Stimulated activated CD4-positive, alpha-beta T cell treated with anti-CD3 and anti-CD28 coated beads, Interleukin-15, amount 100 ng/mL, for 24 hours (primary cell): ENCODE measurements at regions not wholly inside any gene's neighbourhood (a gene's known extent, or its start where the extent isn't known, plus 50 kb on each side); places are given as distances from the start of the nearest gene placed in this dataset.

Experiments
- DNase-seq: peaks from one replicate; pipeline ENCODE4 v3.0.0-alpha.2; 2020

- no peak for DNase-seq
Observed at GRCh38 chrX:39304746-39305145, 503.5 kb downstream of the MID1IP1 start.

GRCh38 chrX:39307488-39307887, 506.2 kb downstream of the MID1IP1 start:
- DNase-seq: no peak

GRCh38 chrX:39308126-39308525, 506.9 kb downstream of the MID1IP1 start:
- no peak for DNase-seq

GRCh38 chrX:39309018-39309635, 507.9 kb downstream of the MID1IP1 start:
- DNase-seq: peak; percentile 69

- peak; percentile 55 for DNase-seq
Observed at GRCh38 chrX:39309721-39310152, 508.5 kb downstream of the MID1IP1 start.

DNA sequence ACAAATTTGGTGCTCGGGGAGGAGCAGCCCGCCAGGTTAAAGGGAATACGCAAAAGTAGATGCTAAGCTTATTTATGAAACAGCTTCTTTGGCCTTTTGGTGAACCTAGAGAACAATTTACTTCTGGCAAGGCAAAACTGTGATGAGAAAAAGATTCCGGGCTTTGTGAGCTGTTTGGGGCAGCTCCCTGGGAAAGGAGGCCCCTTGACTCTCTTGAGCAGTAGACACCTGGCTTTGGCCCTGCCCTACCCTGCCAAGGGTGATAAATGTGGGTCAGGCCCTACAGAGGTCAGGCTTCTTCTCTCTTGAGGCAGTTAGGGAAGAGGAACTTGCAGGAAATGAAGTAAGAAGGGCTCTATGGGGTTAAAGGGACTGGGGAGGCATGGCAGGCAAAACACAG, 509.6 kb downstream of the MID1IP1 start:
- DNase-seq: no peak

DNA sequence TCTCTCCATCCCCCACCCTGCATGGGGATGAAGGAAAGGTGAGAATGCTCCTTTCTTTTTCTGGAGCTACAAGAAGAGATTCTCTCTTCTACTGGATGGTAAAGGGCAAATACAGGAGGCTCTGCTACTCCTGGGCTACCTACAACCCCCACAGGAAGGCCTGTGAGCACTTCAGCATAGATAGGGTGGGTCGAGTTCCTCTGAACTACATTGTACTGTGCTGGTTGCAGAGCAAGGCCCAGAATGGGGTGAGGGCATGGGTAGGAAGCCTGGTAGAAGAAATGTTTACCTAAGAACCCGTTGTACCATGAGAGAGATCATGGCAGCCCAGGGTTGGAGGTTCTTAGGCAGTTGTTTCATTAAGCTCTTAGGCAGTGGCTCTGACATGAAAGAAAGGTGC, 510.4 kb downstream of the MID1IP1 start:
- no peak for DNase-seq

DNA sequence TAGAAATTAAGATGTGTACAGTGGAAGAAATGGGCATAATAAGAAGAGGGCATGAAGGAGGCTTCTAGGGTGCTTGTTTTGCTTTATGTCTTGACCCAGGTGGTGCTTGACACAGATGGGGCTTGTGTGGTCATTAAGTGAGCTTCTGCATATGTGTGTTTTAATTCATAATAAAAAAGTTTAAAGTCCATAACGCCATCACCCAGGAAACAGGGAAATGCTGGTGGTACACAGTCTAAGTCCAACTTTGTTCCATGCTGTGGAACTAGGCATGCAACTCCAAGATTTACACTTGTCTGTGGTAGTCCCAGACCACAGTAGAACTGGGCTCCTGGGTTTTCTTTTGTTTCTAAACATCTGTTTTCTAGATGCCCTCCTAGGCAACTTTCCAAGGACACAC, 511.9 kb downstream of the MID1IP1 start:
- DNase-seq: no peak

GRCh38 chrX:39318506-39319343, 517.5 kb downstream of the MID1IP1 start:
- DNase-seq: no peak

DNA sequence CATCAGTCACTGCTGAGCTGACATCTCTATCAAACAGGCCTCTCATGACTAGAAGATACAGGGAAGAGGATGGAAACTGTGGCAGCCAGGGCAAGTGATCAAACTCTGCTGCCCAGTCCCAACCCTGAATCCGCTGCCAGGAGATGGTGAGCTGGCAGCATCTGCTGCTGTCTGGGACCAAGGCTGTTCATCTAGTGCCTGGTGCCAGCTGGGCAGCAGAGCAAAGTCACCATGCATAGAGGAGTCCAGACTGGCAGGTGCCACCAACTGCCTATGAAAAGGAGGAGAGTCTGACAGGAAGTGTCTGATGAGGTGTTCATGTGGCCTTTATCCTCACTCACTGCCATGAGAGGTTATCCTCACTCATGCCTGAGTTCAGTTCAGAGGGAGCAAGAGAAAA, 518.9 kb downstream of the MID1IP1 start:
- DNase-seq: no peak

GRCh38 chrX:39322496-39322895, 521.2 kb downstream of the MID1IP1 start:
- DNase-seq: no peak

GRCh38 chrX:39324233-39324930, 523.1 kb downstream of the MID1IP1 start:
- DNase-seq: no peak

GRCh38 chrX:39327255-39327654, 526.0 kb downstream of the MID1IP1 start:
- DNase-seq: peak; percentile 67

GRCh38 chrX:39327705-39328104, 526.4 kb downstream of the MID1IP1 start:
- DNase-seq: no peak

GRCh38 chrX:39328661-39329060, 527.4 kb downstream of the MID1IP1 start:
- no peak for DNase-seq

- DNase-seq: peak; percentile 68
Observed at GRCh38 chrX:39331082-39331704, 529.9 kb downstream of the MID1IP1 start.

- DNase-seq: no peak
Observed at GRCh38 chrX:39333451-39333850, 532.2 kb downstream of the MID1IP1 start.

DNA sequence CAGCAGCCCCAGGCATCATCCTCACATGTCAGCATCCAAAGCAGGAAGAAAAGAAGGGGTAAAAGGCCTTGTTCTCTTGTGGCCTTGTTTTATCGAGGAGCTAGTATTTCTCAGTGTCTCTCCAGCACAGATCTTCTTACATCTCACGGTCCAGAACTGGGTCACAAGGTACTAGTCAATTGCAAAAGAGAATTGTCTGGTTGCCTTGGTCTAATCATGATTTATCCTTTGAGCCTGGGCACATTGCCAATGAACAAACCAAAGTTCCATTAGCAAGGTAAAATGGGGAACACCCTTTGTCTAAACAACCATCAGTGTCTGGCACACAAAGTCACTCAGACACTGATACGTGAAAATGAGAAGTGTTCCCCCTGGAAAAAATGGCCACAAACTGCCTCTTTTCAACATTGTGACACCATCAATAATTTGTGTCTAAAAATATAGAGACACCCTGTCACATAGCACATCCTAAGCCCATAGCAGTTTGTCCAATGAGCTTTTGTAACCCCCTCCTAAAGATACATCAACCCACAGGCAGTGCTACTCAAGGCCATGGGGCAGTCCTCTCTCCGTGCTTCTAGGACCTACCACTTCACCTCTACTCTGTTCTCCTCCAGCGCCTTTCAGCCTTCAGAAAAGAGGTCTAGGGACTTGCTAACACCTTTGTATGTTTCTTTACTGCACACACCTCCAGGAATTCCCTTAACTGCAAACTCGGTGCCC, 534.4 kb downstream of the MID1IP1 start:
- DNase-seq: no peak

- peak; percentile 45 for DNase-seq
Observed at GRCh38 chrX:39336671-39337311, 535.5 kb downstream of the MID1IP1 start.

DNA sequence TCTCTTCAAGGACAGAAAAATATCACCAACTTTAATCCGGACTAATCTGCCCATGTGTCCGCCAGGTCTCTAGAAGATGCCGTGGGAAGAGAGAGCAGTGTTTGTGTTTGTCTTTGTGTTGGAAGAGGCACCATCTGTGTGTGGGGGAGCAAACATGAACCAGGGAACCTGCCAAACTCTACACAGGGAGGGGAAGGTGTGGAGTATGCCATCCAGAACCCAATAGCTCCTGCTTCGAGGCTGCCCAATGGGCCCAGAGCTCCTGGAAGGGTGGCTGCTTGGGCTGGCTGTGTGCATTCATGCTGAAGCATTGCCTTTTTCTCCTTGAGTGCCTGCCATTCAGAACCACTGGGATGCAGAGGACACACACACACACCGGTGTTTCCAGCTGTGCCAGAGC, 536.2 kb downstream of the MID1IP1 start:
- DNase-seq: no peak

DNA sequence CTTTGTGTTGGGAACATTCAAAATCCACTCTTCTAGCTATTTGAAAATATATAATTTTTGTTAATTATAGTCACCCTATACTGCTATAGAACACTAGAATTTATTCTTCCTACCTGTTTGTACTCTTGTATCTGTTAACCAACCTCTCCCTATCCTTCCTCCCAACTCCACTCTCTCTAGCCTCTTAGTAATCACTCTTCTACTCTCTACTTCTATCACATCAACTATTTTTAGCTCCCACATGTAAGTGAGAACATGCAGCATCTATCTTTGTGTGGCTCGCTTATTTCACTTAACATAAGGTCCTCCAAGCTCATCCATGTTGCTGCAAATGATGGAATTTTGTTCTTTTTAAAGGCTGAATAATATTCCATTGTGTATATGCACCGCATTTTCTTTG, 537.3 kb downstream of the MID1IP1 start:
- no peak for DNase-seq
